ENCODE measurements at regions not wholly inside any gene's neighbourhood (a gene's known extent, or its start where the extent isn't known, plus 50 kb on each side); places are given as distances from the start of the nearest gene placed in this dataset.

DNA sequence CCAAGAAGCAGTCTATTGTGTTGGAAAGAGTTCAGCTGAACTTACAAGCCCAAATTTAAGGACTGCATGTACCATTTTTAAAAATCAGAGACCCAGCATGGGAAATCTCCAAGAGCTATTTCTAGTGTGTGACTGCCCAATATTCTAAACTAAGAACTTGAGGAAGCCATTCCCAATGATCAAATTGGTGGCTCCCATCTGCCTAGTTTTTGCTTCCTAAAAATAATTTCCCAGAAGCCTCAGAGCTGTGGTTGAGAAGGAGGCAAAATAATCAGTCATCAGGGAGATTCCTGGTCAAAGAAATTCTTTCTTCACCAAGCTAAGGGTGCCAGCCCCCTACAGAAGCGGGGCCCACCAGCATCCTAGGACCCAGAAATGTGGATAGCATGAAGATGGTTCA, 176.1 kb upstream of the CDH5 start:
- TF ChIP-seq, protein P1, sequence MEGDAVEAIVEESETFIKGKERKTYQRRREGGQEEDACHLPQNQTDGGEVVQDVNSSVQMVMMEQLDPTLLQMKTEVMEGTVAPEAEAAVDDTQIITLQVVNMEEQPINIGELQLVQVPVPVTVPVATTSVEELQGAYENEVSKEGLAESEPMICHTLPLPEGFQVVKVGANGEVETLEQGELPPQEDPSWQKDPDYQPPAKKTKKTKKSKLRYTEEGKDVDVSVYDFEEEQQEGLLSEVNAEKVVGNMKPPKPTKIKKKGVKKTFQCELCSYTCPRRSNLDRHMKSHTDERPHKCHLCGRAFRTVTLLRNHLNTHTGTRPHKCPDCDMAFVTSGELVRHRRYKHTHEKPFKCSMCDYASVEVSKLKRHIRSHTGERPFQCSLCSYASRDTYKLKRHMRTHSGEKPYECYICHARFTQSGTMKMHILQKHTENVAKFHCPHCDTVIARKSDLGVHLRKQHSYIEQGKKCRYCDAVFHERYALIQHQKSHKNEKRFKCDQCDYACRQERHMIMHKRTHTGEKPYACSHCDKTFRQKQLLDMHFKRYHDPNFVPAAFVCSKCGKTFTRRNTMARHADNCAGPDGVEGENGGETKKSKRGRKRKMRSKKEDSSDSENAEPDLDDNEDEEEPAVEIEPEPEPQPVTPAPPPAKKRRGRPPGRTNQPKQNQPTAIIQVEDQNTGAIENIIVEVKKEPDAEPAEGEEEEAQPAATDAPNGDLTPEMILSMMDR (IDR thresholded peaks at IDR 0.05): no peak
- TF ChIP-seq POLR2AphosphoS5 (IDR thresholded peaks at IDR 0.05) (no peak), POLR2A (IDR thresholded peaks at IDR 0.05) (no peak)
